ENCODE measurements at regions not wholly inside any gene's neighbourhood (a gene's known extent, or its start where the extent isn't known, plus 50 kb on each side); places are given as distances from the start of the nearest gene placed in this dataset.

DNA sequence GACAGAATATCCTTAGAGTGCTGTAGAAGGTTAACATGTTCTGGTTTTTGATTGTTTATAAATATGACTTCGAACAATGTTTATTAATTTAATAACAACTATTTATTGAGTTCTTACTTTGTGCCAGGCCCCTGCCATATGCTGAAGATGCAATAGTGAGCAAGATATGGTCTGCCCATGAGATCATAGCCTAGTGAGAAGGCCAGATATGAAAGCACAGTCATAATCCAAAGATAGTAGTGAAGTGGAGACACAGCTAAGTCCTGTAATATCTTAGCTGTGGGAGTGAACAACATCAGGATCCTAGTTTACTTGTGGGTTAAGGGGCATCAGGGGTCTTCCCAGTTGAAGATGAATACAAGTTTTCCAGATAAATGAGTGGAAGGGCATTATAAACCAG is 189.4 kb upstream of the FBXO33 start:
- TF ChIP-seq POLR2AphosphoS5 (IDR thresholded peaks at IDR 0.05; ENCODE audit: low read depth, low read length) (no peak), YY1 (IDR thresholded peaks at IDR 0.05; ENCODE audit: extremely low read depth, insufficient replicate concordance, low read depth, low read length) (no peak), ZNF274 (IDR thresholded peaks at IDR 0.05; ENCODE audit: low read depth, low read length) (no peak), EZH2 (IDR thresholded peaks at IDR 0.05) (no peak), POLR2A (IDR thresholded peaks at IDR 0.05; ENCODE audit: borderline replicate concordance, extremely low read depth, insufficient read depth, insufficient read length) (no peak), SIN3A (IDR thresholded peaks at IDR 0.05; ENCODE audit: low read depth) (no peak), EGR1 (IDR thresholded peaks at IDR 0.05; ENCODE audit: low read depth) (no peak), JUND (IDR thresholded peaks at IDR 0.05) (no peak)
- TF ChIP-seq, protein P1, sequence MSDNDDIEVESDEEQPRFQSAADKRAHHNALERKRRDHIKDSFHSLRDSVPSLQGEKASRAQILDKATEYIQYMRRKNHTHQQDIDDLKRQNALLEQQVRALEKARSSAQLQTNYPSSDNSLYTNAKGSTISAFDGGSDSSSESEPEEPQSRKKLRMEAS (IDR thresholded peaks at IDR 0.05), result no peak
- TF ChIP-seq, protein P2, sequence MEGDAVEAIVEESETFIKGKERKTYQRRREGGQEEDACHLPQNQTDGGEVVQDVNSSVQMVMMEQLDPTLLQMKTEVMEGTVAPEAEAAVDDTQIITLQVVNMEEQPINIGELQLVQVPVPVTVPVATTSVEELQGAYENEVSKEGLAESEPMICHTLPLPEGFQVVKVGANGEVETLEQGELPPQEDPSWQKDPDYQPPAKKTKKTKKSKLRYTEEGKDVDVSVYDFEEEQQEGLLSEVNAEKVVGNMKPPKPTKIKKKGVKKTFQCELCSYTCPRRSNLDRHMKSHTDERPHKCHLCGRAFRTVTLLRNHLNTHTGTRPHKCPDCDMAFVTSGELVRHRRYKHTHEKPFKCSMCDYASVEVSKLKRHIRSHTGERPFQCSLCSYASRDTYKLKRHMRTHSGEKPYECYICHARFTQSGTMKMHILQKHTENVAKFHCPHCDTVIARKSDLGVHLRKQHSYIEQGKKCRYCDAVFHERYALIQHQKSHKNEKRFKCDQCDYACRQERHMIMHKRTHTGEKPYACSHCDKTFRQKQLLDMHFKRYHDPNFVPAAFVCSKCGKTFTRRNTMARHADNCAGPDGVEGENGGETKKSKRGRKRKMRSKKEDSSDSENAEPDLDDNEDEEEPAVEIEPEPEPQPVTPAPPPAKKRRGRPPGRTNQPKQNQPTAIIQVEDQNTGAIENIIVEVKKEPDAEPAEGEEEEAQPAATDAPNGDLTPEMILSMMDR (IDR thresholded peaks at IDR 0.05 in 2 of 3, conservative IDR thresholded peaks at IDR 0.05 in 1 of 3; ENCODE audit: borderline replicate concordance in 1 of 3, insufficient read depth in 1 of 3, low read depth in 2 of 3, low read length in 2 of 3), result no peak
